H1 (cell line): ENCODE measurements at regions not wholly inside any gene's neighbourhood (a gene's known extent, or its start where the extent isn't known, plus 50 kb on each side); places are given as distances from the start of the nearest gene placed in this dataset.

Experiments
- EP300 ChIP-seq, 2 experiments: IDR thresholded peaks; 1 replicate in 1 of 2; 2 replicates in 1 of 2; pipeline ENCODE4 v1.6.1; 2011 to 2012; ENCODE audit warnings: low read depth in 2 of 2, low read length in 2 of 2, mild to moderate bottlenecking in 2 of 2, borderline replicate concordance in 1 of 2, inconsistent platforms in 1 of 2, moderate library complexity in 1 of 2
- TF ChIP-seq, protein P1 (sequence below), 3 experiments: IDR thresholded peaks; 1 replicate in 2 of 3; 2 replicates in 1 of 3; pipeline versions ENCODE4 v1.5.1 to v1.6.1; 2011; ENCODE audit warnings: low read length in 3 of 3, mild to moderate bottlenecking in 3 of 3, inconsistent platforms in 2 of 3, low read depth in 1 of 3, moderate library complexity in 1 of 3; ENCODE audit not compliant: insufficient read depth in 1 of 3; ENCODE audit errors: control extremely low read depth in 1 of 3

DNA sequence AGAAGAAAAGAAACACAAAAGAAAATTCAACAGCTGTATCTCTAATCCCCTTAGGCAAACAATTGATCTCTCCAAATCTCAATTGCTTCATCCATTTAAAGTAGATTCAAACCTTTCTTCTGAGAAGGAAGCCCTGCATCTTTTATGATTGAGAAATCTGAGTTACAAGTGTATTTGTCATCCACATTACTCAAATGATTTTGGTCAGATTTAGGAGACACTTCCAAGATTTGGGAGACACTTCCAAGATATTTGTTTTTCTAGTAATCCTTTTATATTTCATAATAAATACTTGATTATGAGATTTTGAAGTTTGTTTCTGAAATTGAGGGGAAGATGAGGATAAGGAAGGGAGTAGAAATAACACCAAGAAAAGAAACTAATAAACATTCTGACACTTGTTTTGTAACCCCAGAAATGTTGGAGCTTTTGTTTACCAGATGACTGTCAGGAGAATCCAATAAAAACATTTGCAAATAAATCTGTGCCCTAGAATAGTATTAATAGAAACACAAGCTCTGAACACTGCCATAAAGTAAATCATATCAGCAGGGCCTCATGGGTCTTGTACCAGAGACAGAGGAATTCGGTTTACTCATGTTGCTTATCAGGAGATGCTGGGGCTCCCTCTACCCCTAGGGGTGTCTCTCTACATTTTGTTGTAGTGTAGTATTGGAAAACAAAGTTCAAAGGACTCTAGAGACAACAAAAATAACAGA is 314.3 kb upstream of the NT5E start:
- TF ChIP-seq EP300 (IDR thresholded peaks at IDR 0.05; ENCODE audit: borderline replicate concordance in 1 of 2, low read depth in 2 of 2, low read length in 2 of 2), result no peak
- TF ChIP-seq, protein P1, sequence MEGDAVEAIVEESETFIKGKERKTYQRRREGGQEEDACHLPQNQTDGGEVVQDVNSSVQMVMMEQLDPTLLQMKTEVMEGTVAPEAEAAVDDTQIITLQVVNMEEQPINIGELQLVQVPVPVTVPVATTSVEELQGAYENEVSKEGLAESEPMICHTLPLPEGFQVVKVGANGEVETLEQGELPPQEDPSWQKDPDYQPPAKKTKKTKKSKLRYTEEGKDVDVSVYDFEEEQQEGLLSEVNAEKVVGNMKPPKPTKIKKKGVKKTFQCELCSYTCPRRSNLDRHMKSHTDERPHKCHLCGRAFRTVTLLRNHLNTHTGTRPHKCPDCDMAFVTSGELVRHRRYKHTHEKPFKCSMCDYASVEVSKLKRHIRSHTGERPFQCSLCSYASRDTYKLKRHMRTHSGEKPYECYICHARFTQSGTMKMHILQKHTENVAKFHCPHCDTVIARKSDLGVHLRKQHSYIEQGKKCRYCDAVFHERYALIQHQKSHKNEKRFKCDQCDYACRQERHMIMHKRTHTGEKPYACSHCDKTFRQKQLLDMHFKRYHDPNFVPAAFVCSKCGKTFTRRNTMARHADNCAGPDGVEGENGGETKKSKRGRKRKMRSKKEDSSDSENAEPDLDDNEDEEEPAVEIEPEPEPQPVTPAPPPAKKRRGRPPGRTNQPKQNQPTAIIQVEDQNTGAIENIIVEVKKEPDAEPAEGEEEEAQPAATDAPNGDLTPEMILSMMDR (IDR thresholded peaks at IDR 0.05; ENCODE audit: control extremely low read depth in 1 of 3, insufficient read depth in 1 of 3, low read depth in 1 of 3, low read length in 3 of 3), result no peak
